ENCODE measurements at regions not wholly inside any gene's neighbourhood (a gene's known extent, or its start where the extent isn't known, plus 50 kb on each side); places are given as distances from the start of the nearest gene placed in this dataset.

DNA sequence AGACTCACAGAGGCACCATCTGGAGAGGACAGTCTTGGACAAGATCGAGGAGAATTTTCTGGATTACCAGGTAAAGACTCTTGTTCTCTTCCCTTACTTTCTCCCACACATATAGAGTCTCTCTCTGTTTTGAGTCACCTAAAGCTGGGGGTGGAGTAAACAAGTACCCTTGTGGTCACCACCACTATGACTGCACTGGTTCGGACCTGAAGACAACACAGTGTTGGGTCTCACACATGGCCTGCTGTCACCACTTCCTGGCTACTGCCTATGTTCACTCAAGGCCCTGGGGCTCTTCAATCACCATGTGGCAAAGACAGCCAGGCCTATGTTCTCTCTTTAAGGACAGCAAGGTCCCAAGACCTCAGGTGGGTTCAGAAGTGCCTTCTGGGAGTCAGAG is 253.3 kb upstream of the VRK2 start:
- no peak for DNase-seq (ENCODE audit: extremely low read depth, insufficient read length)
- Histone ChIP-seq H3K36me3 (ENCODE audit: control insufficient read depth, insufficient read depth, low read length) (no peaks in the 10 kb centered on the region), H3K4me3 (replicated peaks; ENCODE audit: low read depth, low read length) (no peak overlapping the region), H3K27me3 (replicated peaks; ENCODE audit: control insufficient read depth, insufficient read depth, low read length) (no peaks in the 10 kb centered on the region)
- TF ChIP-seq, protein P1, sequence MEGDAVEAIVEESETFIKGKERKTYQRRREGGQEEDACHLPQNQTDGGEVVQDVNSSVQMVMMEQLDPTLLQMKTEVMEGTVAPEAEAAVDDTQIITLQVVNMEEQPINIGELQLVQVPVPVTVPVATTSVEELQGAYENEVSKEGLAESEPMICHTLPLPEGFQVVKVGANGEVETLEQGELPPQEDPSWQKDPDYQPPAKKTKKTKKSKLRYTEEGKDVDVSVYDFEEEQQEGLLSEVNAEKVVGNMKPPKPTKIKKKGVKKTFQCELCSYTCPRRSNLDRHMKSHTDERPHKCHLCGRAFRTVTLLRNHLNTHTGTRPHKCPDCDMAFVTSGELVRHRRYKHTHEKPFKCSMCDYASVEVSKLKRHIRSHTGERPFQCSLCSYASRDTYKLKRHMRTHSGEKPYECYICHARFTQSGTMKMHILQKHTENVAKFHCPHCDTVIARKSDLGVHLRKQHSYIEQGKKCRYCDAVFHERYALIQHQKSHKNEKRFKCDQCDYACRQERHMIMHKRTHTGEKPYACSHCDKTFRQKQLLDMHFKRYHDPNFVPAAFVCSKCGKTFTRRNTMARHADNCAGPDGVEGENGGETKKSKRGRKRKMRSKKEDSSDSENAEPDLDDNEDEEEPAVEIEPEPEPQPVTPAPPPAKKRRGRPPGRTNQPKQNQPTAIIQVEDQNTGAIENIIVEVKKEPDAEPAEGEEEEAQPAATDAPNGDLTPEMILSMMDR (IDR thresholded peaks at IDR 0.05; ENCODE audit: insufficient read depth, low read length, poor library complexity, severe bottlenecking) = no peak

DNA sequence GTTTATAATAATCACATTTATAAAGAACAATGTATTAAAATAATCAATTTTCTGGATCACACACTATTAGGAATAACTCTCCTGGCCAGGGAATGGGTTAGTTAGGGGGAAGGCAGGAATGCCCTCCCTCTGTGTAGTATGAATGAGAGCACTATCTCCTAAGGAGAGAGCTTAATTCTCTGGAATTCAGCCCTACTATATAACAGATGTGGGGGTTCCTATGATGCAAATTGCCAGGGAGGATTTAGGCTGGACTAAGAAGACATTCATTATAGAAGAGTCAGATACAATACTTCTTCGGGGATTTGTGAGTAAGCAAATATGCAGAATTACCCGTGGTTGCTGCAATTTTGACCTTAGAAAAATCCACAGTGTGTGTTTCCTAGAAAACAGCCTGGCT is 250.1 kb upstream of the VRK2 start:
- no peak for DNase-seq (ENCODE audit: extremely low read depth, insufficient read length)
- no peaks in the 10 kb centered on the region for H3K27me3 ChIP-seq (replicated peaks; ENCODE audit: control insufficient read depth, insufficient read depth, low read length)
- no peak overlapping the region for H3K4me3 ChIP-seq (replicated peaks; ENCODE audit: low read depth, low read length)
- TF ChIP-seq, protein P1 (IDR thresholded peaks at IDR 0.05; ENCODE audit: insufficient read depth, low read length, poor library complexity, severe bottlenecking) = no peak
- H3K36me3 ChIP-seq (ENCODE audit: control insufficient read depth, insufficient read depth, low read length) = no peaks in the 10 kb centered on the region

DNA sequence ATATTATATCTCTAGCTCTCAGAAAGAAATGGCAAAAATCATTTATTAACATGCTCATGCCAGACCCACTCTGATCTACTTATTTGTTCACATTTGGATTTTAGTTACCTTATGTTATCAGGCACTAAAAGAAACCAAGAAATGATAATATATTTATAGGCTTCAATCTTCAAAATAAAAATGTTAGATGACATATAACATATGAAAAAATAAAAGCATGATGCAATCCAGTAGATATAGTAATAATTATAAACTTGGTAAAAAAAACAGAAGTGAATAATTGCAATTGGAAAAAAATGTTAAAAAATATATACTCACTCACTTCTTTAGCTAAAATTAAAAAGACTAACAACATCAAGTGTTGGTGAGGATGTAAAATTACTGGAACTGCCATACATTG is 248.3 kb upstream of the VRK2 start:
- no peak overlapping the region for H3K4me3 ChIP-seq (replicated peaks; ENCODE audit: low read depth, low read length)
- TF ChIP-seq, protein P1 (IDR thresholded peaks at IDR 0.05; ENCODE audit: insufficient read depth, low read length, poor library complexity, severe bottlenecking) = no peak
- H3K36me3 ChIP-seq (ENCODE audit: control insufficient read depth, insufficient read depth, low read length) = no peaks in the 10 kb centered on the region
- no peaks in the 10 kb centered on the region for H3K27me3 ChIP-seq (replicated peaks; ENCODE audit: control insufficient read depth, insufficient read depth, low read length)
- no peak for DNase-seq (ENCODE audit: extremely low read depth, insufficient read length)

DNA sequence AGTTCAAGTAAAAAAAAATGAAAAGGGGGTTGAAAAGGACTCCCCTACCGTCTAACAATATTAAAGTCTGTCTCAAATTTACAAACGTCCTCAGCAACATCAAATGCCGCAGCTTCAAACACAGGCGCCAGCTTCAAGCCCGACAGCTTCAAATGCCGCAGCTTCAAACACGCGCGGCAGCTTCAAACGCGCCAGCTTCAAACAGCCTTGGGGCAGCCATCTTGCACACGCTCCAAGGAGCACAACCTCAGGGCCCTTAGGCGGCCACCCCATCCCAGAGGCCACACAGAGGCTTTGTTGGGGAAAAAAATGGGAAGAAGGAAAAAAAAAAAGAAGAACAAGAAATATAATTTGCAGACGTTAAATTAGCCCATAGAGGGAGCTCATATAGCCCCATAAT is 244.4 kb upstream of the VRK2 start:
- no peak overlapping the region for H3K4me3 ChIP-seq (replicated peaks; ENCODE audit: low read depth, low read length)
- no peaks in the 10 kb centered on the region for H3K36me3 ChIP-seq (ENCODE audit: control insufficient read depth, insufficient read depth, low read length)
- TF ChIP-seq, protein P1 (IDR thresholded peaks at IDR 0.05; ENCODE audit: insufficient read depth, low read length, poor library complexity, severe bottlenecking) = no peak
- no peak for DNase-seq (ENCODE audit: extremely low read depth, insufficient read length)
- H3K27me3 ChIP-seq (replicated peaks; ENCODE audit: control insufficient read depth, insufficient read depth, low read length) = no peaks in the 10 kb centered on the region

DNA sequence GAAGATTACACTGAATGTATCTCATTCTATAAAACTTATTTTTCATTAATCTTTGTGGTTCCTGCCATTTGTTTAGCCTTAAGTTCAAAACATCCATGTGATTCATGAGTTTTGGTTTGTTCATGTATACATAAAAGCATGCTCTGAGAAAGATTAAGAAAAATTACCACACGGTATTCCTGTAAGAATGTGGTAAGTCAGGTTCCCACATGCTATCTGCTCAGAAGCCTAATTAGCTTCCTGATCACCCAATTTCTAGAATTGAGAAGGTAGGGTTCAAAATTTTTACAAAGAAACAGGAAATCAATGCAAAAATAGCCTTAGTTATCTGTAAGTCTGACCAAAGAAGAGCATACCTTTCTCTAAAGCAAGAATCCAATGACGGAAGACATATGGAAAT is 241.6 kb upstream of the VRK2 start:
- DNase-seq (ENCODE audit: extremely low read depth, insufficient read length) = no peak
- Histone ChIP-seq H3K27me3 (replicated peaks; ENCODE audit: control insufficient read depth, insufficient read depth, low read length) (no peaks in the 10 kb centered on the region), H3K36me3 (ENCODE audit: control insufficient read depth, insufficient read depth, low read length) (no peaks in the 10 kb centered on the region), H3K4me3 (replicated peaks; ENCODE audit: low read depth, low read length) (no peak overlapping the region)
- TF ChIP-seq, protein P1 (IDR thresholded peaks at IDR 0.05; ENCODE audit: insufficient read depth, low read length, poor library complexity, severe bottlenecking) = no peak

DNA sequence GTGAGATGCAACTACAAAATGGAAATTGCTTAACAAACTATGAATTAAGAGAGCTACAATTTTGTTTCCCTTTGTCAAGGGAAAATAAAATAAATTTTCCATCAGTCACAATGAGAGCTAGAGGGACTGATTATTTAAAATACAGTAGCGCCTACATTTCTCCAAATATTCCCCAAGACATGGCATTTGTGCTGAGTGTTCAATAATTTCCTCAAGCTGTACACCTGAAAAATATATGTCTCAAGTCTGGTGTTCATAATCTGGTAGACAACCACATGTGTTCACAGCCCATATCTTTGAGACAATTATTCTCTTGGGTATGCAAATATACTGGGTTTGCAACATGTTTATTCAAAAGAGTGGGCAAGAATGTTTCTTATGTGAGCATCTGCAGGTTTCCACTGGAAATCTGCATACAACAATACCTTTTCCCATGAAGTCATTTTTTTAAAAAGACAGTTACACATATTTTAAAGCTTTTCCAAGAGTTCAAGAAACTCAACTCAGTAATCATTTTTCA is 240.1 kb upstream of the VRK2 start:
- no peaks in the 10 kb centered on the region for H3K36me3 ChIP-seq (ENCODE audit: control insufficient read depth, insufficient read depth, low read length)
- H3K27me3 ChIP-seq (replicated peaks; ENCODE audit: control insufficient read depth, insufficient read depth, low read length) = no peaks in the 10 kb centered on the region
- TF ChIP-seq, protein P1 (IDR thresholded peaks at IDR 0.05; ENCODE audit: insufficient read depth, low read length, poor library complexity, severe bottlenecking) = no peak

More for the DNA sequence above, 240.1 kb upstream of the VRK2 start:
- H3K4me3 ChIP-seq (replicated peaks; ENCODE audit: low read depth, low read length) = no peak overlapping the region
- no peak for DNase-seq (ENCODE audit: extremely low read depth, insufficient read length)
